ENCODE measurements at regions not wholly inside any gene's neighbourhood (a gene's known extent, or its start where the extent isn't known, plus 50 kb on each side); places are given as distances from the start of the nearest gene placed in this dataset.

- WGBS = 22% methylated on average over 3 of the region's 4 CpGs
- Histone ChIP-seq H3K27me3 (ENCODE audit: control insufficient read depth in 1 of 2, insufficient read depth in 1 of 2, low read length in 2 of 2) (peaks cover 0 to 15% of the 10 kb centered on the region in 2 experiments), H3K23ac (ENCODE audit: low read length in 2 of 2) (peak overlapping the region in 1 of 2 experiments; percentile 89), H4K8ac (ENCODE audit: low read length) (no peak overlapping the region), H2BK15ac (ENCODE audit: low read depth, poor library complexity, severe bottlenecking) (no peak overlapping the region), H3K9ac (ENCODE audit: low read length) (no peak overlapping the region), H2AK5ac (ENCODE audit: low read length, severe bottlenecking) (no peak overlapping the region), H2AFZ (ENCODE audit: low read depth, low read length) (no peak overlapping the region), H3K18ac (ENCODE audit: low read depth in 1 of 2, low read length in 2 of 2) (no peak overlapping the region), H2BK120ac (ENCODE audit: low read depth, low read length) (no peak overlapping the region), H3K36me3 (ENCODE audit: control insufficient read depth in 1 of 2, insufficient read depth in 2 of 2, low read depth in 1 of 2, low read length in 2 of 2) (no peaks in the 10 kb centered on the region), H4K91ac (ENCODE audit: low read length) (no peak overlapping the region), H3K4me1 (ENCODE audit: control insufficient read depth, insufficient read depth, low read depth, low read length) (peaks cover 1% of the 10 kb centered on the region), H2BK5ac (ENCODE audit: low read depth, low read length, poor library complexity, severe bottlenecking) (no peak overlapping the region), H3K14ac (ENCODE audit: low read length in 2 of 2) (no peak overlapping the region), H3K4me2 (ENCODE audit: low read length, poor library complexity, severe bottlenecking) (no peak overlapping the region), H3K79me1 (replicated peaks; ENCODE audit: low read length, poor library complexity, severe bottlenecking) (no peaks in the 10 kb centered on the region), H2BK12ac (ENCODE audit: low read length in 2 of 2) (no peak overlapping the region), H3K4ac (ENCODE audit: low read depth in 1 of 2, low read length in 2 of 2) (no peak overlapping the region), H3K9me3 (ENCODE audit: control insufficient read depth, low read length) (no peaks in the 10 kb centered on the region), H3K4me3 (ENCODE audit: insufficient read depth in 1 of 2, low read depth in 1 of 2, low read length in 2 of 2) (no peak overlapping the region), H3K27ac (ENCODE audit: low read length, poor library complexity, severe bottlenecking) (no peak overlapping the region)
- no peak for DNase-seq
These were observed 224.9 kb downstream of the INSIG2 start for GRCh38 chr2:118312969-118313756.

- 44% methylated on average over 19 of the region's 20 CpGs for WGBS
- Histone ChIP-seq H2AK5ac (ENCODE audit: low read length, severe bottlenecking) (no peak overlapping the region), H3K4ac (ENCODE audit: low read depth in 1 of 2, low read length in 2 of 2) (no peak overlapping the region), H3K4me1 (ENCODE audit: control insufficient read depth, insufficient read depth, low read depth, low read length) (peaks cover 1% of the 10 kb centered on the region), H3K4me3 (ENCODE audit: insufficient read depth in 1 of 2, low read depth in 1 of 2, low read length in 2 of 2) (peak overlapping the region in 1 of 2 experiments; percentile 80), H3K23ac (ENCODE audit: low read length in 2 of 2) (no peak overlapping the region), H3K79me1 (replicated peaks; ENCODE audit: low read length, poor library complexity, severe bottlenecking) (no peaks in the 10 kb centered on the region), H3K18ac (ENCODE audit: low read depth in 1 of 2, low read length in 2 of 2) (no peak overlapping the region), H3K27me3 (ENCODE audit: control insufficient read depth in 1 of 2, insufficient read depth in 1 of 2, low read length in 2 of 2) (peaks cover 0 to 15% of the 10 kb centered on the region in 2 experiments), H2BK12ac (ENCODE audit: low read length in 2 of 2) (no peak overlapping the region), H3K14ac (ENCODE audit: low read length in 2 of 2) (no peak overlapping the region), H4K91ac (ENCODE audit: low read length) (no peak overlapping the region), H3K9ac (ENCODE audit: low read length) (peak overlapping the region; percentile 98), H2AFZ (ENCODE audit: low read depth, low read length) (peak overlapping the region; percentile 63), H2BK15ac (ENCODE audit: low read depth, poor library complexity, severe bottlenecking) (no peak overlapping the region), H2BK5ac (ENCODE audit: low read depth, low read length, poor library complexity, severe bottlenecking) (no peak overlapping the region), H3K36me3 (ENCODE audit: control insufficient read depth in 1 of 2, insufficient read depth in 2 of 2, low read depth in 1 of 2, low read length in 2 of 2) (no peaks in the 10 kb centered on the region), H3K27ac (ENCODE audit: low read length, poor library complexity, severe bottlenecking) (no peak overlapping the region), H4K8ac (ENCODE audit: low read length) (no peak overlapping the region), H3K4me2 (ENCODE audit: low read length, poor library complexity, severe bottlenecking) (peak overlapping the region; percentile 53), H3K9me3 (ENCODE audit: control insufficient read depth, low read length) (no peaks in the 10 kb centered on the region), H2BK120ac (ENCODE audit: low read depth, low read length) (peak overlapping the region; percentile 85)
- no peak for DNase-seq
These were observed 222.6 kb downstream of the INSIG2 start for GRCh38 chr2:118310681-118311429.

- Histone ChIP-seq H4K8ac (ENCODE audit: low read length) (no peak overlapping the region), H3K4me3 (ENCODE audit: insufficient read depth in 1 of 2, low read depth in 1 of 2, low read length in 2 of 2) (peak overlapping the region in 1 of 2 experiments; percentile 80), H2BK15ac (ENCODE audit: low read depth, poor library complexity, severe bottlenecking) (no peak overlapping the region), H2AK5ac (ENCODE audit: low read length, severe bottlenecking) (no peak overlapping the region), H3K18ac (ENCODE audit: low read depth in 1 of 2, low read length in 2 of 2) (no peak overlapping the region), H3K9ac (ENCODE audit: low read length) (peak overlapping the region; percentile 98), H2AFZ (ENCODE audit: low read depth, low read length) (peak overlapping the region; percentile 63), H3K23ac (ENCODE audit: low read length in 2 of 2) (no peak overlapping the region), H2BK12ac (ENCODE audit: low read length in 2 of 2) (no peak overlapping the region), H3K27ac (ENCODE audit: low read length, poor library complexity, severe bottlenecking) (no peak overlapping the region), H3K9me3 (ENCODE audit: control insufficient read depth, low read length) (no peaks in the 10 kb centered on the region), H3K79me1 (replicated peaks; ENCODE audit: low read length, poor library complexity, severe bottlenecking) (no peaks in the 10 kb centered on the region), H4K91ac (ENCODE audit: low read length) (no peak overlapping the region), H2BK120ac (ENCODE audit: low read depth, low read length) (peak overlapping the region; percentile 85), H3K4me1 (ENCODE audit: control insufficient read depth, insufficient read depth, low read depth, low read length) (peaks cover 1% of the 10 kb centered on the region), H3K36me3 (ENCODE audit: control insufficient read depth in 1 of 2, insufficient read depth in 2 of 2, low read depth in 1 of 2, low read length in 2 of 2) (no peaks in the 10 kb centered on the region), H2BK5ac (ENCODE audit: low read depth, low read length, poor library complexity, severe bottlenecking) (no peak overlapping the region), H3K4me2 (ENCODE audit: low read length, poor library complexity, severe bottlenecking) (peak overlapping the region; percentile 53), H3K27me3 (ENCODE audit: control insufficient read depth in 1 of 2, insufficient read depth in 1 of 2, low read length in 2 of 2) (peaks cover 0 to 15% of the 10 kb centered on the region in 2 experiments), H3K4ac (ENCODE audit: low read depth in 1 of 2, low read length in 2 of 2) (no peak overlapping the region), H3K14ac (ENCODE audit: low read length in 2 of 2) (no peak overlapping the region)
- WGBS = 9% methylated on average over 38 of the region's 56 CpGs
- DNase-seq = peak; percentile 7
These were observed 221.8 kb downstream of the INSIG2 start for GRCh38 chr2:118309946-118310680.
